Stimulated activated CD8-positive, alpha-beta memory T cell treated with anti-CD3 and anti-CD28 coated beads, Interleukin-15, amount 100 ng/mL, for 48 hours (primary cell): ENCODE measurements at regions not wholly inside any gene's neighbourhood (a gene's known extent, or its start where the extent isn't known, plus 50 kb on each side); places are given as distances from the start of the nearest gene placed in this dataset.

Experiments used
- DNase-seq, 2 donors: peaks; one replicate each; pipeline ENCODE4 v3.0.0-alpha.2; 2020; ENCODE audit warnings: low read depth in 2 of 2

DNA sequence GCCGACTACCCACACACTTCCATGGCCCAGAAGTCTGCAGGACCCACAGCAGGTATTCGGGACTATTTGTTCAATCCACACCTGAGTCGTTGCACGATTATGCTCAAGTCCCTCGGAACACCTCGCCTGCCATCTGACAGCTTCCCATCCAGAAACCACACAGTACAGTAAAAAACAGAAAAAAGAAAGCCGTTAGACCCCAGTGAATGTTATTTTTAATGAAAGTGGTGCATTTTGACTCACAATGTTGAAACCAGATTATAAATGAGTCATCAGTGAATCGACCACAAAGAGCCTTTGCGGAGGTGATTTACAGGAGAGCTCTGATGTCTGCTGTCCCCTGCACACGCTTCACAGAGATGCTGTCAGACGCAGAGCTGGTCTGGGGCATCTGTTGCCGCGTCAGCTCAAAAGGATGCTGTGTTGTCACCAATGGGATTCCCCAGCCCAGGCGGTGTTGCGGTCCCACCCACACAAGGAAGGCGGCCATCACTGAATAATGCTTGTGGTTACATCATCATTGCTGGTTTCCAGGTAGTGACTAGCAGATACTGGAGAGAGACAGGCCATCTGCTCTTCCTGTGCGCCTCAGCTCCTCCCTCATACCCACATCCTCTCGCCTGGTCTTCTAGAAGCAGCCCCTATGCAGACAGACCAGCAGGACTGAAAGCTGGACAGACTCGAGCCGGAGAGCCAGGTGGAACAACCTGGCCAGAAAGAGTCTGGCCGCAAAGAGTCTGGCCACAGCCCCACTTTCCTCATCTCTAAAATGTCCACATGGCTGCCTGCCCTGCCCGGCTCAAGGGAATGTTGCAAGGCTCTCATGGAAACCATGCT is 116.8 kb downstream of the TOMM20 start:
- peak; percentile 95 to 96 for DNase-seq

DNA sequence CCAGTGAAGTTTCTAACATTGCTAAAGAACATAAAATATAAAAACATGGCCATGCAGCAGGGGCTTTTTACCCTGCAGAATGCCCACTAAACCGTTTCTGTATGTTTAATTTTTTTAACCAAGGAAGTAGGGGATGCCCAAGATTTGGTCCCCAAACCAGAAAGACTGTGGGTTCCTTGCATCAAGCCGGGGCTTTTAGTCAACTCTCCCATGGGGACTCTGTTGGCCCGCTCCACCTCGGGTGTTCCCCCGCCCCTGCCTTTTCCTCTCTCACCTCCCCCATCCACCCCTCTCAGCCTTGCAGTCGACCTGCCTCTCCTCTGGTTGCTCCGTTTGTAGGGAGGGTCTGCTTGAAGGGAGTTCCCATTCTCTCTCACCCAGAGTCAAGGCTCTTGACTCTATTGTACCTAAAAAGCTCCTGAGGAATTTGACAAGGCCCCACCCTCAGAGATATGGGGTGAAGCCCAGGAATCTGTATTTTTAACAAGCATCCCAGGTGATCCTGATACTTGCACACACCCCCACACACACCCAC is 117.5 kb downstream of the TOMM20 start:
- peak; percentile 73 to 81 for DNase-seq

DNA sequence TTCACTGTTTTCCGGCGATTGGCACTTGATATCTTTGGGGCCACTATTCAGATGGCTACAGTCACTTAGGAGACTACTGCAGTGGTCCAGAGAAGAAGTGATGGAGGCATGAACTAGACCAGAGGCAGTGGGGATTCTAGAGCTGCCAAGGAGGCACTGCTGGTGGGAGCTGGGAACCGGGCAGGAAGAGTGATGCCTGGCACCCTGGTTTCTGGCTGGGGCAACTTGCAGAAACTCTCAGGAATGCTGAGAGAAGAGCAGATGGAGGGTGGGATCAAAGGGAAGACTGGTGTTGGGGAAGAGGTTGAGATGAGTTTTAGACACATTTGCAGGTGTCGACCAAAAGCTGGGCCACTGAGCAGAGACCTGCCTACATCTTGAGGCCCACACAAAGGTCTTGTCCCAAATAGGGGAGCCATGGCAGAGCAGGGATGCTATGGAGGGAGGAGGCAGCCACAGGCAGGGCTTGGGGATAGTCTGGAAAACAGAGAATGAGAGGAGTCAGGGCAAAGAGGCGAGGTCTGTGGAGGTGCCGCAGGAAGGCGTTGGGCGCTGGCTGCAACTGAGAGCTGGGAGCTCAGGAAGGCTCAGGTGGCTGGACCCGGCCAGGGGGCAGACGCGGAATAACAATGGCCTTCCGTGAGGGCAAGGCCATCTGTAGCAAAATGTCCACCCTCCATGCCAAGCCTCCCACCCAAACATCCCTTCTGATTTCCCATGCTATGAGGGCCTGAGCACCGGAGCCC is 118.9 kb downstream of the TOMM20 start:
- DNase-seq, result no peak

DNA sequence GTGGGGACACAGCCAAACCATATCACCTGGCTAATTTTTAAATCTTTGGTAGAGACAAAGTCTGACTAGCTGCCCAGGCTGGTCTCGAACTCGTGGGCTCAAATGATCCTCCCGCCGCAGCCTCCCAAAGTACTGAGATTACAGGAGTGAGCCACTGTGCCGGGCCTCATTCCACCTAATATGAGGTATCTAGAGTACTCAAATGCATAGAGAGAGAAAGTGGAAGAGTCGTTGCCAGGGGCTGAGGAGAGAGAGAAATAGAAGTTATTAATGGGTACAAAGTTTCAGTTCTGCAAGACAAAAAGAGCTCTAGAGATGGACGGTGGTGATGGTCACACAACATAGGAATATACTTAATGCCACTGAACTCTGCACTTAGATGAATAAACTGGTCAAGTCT is 119.6 kb downstream of the TOMM20 start:
- no peak for DNase-seq

DNA sequence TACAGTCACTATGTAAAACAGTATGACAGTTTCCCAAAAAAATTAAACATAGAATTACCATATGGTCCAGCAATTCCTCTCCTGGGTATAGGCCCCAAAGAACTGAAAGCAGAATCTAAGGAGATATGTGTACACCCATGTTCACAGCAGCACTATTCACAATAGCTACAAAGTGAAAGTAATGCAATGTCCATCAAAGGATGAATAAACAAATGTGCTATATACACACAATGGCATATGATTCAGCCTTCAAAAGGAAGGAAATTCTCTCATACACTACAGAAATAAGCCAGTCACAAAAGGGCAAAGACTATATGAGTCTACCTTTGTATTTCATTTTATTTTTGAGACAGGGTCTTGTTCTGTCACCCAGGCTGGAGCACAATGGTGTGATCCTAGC is 120.4 kb downstream of the TOMM20 start:
- DNase-seq, result no peak

DNA sequence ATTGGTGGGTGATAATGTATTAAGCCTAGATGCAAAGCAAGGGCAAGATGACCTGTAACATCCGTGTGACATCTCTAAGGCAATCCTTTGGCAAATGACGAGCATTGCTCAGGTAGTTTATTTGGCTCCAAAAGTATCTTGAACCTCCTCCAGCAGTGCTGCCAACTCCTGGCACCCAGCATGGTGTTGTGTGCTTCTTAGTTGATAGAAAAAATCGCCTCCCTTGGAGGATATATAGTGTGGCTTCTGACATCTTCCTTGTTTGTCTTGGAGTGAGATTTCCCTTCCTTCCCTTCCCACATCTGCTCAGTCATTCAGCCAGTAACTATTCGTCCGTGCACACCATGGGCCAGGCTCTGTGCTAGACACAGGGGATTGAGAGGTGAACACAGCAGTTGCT is 121.8 kb downstream of the TOMM20 start:
- no peak for DNase-seq

DNA sequence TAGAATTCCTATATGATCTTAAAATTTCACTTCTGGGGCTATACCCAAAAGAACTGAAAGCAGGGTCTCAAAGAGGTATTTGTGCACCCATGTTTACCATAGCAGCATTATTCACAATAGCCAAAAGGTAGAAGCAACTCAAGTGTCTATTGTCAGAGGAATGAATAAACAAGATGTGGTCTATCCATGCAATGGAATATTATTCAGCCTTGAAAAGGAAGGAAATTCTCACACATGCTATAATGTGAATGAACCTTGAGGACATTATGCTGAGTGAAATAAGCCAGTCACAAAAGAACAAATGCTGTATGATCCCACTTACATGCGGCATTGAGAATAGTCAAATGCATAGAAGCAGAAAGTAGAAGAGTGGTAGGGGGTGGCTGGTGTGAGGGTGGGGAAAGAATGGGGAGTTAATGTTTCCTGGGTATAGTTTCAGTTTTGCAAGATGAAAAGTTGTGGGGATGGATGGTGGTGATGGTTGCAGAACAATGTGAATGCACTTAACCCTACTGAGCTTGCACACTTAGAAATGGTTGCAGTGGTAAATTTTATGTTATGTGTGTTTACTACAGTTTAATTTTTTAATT is 122.4 kb downstream of the TOMM20 start:
- no peak for DNase-seq

DNA sequence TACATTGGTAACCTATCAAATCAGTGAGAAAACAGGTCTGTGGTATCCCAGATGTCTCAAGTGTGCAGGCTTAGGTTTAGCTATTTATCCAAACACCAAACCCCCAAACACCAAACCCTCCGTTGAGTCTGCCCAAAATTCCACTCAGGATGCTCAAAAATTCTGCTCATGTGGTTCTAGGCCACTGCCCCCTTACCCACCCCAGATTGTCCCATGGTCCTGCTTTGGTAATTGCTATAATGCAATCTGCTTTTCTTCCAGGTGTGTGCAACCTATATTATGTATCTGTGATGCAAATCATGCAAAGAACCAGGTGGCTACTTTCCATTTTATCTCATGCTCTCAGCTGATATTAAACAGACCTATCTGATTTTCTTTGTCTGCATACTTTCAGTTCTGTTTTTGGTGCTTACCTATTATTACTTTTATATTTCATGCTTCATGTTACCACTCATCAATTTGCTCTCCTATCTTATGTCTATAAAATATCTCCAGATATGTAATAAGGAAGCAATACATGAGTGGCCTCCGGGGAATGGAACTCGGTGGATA is 123.7 kb downstream of the TOMM20 start:
- DNase-seq, result no peak

DNA sequence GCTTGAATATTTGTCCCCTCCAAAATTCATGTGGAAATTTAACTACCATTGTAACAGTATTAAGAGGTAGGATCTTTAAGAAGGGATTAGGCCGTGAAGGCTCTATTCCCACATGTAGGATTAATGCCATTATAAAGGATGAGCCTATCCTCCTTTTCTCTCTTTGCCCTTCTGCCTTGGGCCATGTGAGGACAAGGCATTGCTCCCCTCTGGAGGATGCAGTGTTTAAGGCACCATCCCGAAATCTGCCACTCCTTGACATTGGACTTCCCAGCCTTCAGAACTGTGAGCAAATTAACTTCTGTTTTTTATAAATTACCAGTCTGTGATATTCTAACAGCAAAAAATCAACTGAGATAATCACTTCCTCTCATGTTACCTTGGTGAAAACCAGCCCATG is 124.4 kb downstream of the TOMM20 start:
- DNase-seq, result no peak

DNA sequence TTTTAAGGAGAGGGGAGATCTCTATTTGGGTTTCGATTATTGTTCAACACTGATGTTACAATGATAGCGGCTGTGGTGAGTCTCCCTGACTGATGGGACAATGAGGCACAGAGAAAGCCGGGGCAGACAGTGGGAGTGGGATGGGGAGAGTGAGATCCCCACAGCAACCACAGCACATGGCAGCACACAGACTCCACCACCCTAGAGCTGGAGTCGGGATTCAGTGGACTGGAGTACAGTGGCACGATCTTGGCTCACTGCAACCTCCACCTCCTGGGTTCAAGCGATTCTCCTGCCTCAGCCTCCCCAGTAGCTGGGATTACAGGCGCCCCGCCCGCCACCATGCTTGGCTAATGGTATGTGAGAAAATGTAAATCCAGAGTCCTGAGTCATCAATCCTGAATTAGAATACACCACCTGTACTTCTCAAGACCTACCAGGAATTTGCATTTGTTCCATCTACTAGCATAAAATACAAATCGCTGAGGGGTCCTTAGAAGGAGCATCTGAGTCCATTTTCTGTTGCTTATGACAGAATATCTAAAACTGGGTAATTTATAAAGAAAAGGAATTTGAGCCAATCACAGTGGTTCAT is 125.8 kb downstream of the TOMM20 start:
- DNase-seq, result no peak

DNA sequence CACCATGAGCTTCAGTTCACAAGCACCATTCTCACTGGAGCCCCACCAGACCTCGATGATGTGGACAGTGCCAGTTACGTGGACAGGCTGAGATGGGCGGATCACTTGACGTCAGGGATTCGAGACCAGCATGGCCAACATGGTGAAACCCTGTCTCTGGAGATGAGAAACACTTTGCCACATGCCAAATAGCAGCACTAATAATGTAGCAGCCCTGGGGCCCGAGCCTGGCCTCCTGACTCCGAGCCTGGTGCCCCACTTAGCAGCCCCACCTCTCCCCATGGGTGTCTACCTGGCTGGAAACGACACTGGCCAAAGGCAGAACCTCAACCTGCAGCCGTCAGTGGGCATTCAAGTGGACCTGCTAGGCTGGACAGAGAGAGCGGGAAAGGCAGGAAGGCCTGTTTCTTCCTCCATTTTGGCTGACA is 129.1 kb downstream of the TOMM20 start:
- no peak for DNase-seq

DNA sequence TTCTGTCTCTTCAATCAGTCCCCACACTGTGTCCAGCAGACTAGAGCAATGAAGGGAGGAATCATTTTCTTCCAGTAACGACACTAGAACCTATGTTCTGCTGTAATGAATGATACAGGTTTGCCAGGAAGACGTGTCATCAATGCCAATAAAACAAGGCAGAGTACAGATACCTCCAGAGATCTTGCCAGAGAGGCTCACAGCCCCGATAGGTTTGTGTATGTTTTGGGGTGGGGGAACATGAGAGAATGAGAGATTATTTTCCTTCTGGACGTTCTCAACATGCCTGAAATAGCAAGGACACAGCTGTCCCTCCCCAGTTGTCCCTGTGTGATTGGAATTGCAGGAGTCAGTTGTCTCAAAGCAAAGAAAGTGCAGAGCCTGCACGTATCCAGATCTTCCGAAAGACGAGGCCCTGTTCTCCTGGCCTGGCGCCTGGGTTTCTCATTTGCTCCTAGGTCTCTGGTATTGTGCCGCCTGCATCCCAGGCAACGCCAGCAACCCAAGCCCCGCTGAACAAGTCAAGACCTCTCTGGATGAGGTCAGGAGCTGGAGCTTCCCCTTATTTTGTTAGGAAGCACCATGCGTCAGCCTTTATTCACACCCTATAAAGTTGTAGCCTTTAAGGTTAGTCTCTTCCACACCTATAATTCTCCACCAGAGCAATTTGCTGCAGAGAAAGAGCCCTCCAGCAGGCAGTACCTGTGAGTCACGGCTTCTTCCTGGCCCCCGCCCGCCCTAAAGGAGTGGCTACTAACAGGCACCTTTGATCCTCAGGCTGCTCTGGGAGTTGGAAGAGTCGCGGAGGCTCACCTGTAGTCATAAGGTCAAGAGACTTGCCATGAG is 130.5 kb downstream of the TOMM20 start:
- DNase-seq, result no peak

DNA sequence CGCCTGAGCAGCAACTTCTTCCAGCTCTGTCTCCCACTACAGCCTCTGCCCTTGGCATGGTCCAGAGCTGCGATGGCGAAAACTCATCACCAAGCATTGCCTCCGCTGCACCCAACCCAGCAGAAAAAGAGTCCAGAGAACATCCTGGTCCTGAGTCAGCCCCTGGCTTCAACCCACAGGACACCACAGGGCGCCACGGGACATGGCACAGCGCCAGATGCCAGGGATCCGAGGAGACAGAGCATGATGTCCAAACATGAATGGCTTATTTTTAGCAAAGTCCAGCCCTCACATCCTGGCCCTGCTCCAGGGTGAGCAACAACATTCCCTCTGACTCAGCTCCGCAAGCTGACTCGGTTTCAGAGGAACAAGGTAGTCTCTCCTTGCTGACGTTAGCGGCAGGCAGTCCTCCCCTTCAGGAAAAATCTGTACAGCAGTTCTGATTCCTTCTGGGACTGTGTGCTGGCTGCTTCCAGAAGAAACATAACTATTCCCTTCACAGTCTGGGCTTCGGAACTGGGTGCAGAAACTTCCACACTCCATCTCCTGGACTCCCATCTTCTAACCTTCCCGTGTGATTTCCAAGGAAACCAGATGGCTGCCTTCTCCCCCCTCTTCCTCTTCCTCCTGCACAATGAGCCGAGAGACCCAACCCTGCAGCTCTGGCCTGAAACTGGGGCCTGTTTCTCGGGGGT is 131.3 kb downstream of the TOMM20 start:
- no peak for DNase-seq

DNA sequence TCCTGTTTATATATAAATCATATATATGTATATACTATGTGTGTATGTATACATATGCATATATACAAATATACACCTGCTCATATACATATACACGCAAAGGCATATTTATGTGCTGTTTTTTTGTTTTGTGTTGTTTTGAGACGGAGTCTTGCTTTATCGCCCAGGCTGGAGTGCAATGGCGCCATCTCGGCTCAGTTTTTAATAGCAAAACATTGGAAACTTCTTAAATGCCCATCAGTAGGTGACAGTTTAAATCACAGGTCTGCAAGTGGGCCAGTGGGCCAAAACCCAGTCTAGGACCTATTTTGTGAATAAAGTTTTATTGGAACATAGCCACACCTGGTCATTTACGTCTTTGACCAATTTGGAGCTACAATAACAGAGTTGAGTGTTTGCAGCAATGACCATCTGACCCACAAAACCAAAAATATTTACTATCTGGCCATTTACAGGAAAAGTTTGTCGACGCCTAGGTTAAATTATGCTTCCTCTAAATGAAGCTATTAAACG is 132.3 kb downstream of the TOMM20 start:
- no peak for DNase-seq

DNA sequence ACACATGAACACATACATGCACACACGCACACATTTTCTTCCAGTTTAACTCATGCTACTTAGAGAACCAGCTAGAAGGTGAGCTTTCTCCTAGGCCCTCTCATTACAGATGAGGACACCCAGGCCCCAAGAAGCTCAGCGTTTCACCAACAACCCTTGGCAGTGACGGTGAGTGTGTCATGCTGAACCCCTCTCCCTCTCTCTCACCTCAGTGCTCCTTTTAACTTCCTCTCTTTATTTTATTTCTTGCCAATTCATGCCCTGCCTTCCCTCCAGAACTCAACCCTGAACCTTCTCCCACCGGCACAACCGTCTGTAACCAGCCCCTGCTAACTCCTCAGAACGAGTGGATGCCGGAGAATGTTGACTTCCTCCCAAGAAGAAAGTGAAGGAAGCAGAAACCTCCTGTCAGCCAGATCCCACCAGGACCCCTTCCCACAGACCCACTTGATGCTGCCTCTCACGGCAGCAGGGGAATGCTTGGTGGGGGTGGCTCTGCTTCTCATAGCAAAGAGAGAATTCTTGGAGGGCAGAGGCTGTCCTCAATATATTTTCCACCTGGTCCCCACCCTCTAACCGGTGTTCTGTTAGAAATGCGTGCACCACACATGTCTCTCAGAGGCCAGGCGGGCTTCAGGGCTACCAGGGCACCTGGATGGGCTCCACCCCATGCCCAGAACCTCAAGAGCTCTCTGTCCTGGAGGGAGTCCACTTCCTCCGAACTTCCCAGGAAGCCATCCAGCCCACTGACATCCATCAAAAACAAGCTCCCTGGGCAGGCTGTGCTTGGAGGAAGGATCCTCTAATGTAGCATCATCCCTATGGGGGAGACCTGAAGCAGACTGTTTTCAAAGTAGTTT is 134.0 kb downstream of the TOMM20 start:
- DNase-seq, result no peak

DNA sequence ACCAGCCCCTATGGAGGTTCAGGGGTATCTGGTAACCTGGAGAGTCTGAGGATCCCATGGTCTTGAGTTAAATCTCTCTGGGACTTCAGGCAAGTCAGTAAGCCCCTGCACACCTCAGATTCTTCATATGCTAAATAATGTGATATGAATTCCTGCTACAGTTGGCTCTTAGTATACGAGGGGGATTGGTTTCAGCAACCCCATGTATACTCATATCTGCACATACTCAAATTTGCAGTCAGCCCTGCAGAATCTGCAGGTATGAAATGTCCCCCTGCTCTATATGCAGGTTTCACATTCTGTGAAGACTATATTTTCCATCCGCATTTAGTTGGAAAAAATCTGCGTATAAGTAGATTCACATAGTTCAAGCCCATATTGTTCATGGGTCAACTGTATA is 136.6 kb downstream of the TOMM20 start:
- no peak for DNase-seq

DNA sequence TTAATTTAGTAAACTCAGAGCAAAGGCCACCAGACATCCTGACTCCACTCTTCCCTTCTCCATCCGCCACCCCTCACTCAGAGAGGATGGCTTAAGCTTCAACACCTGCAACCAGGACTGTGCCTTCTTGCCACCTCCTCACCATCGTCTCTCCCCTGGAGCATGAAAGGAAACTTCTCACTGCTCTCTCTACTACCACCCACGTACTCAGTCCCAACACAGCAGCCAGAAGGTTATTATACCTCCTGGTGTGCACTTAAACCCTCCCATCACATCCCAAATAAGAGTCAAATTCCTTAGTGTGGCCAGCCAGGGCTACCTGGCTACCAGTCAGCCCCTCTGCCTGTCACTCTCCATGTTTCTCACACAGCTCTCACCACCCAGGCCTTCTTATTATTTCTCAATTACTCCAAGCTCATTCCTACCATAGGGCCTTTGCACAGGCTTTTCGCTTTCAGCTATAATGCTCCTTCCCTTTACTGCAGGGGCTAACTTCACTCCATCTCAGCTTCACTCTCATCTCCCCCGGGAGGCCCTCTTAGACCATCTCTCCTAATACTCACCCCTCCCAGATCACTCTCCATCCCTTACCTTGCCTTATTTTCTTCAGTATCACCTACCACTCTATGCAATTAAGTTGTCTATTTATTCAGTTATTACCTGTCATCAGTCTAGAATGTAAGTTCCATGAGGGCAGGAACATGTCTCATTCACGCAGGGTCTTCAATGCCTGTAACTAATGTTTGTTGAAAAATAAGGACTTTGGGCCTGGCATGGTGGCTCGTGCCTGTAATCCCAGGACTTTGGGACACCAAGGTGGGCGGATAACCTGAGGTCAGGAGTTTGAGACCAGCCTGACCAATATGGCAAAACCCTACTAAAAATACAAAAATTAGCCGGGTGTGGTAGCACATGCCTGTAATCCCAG is 137.5 kb downstream of the TOMM20 start:
- no peak for DNase-seq

DNA sequence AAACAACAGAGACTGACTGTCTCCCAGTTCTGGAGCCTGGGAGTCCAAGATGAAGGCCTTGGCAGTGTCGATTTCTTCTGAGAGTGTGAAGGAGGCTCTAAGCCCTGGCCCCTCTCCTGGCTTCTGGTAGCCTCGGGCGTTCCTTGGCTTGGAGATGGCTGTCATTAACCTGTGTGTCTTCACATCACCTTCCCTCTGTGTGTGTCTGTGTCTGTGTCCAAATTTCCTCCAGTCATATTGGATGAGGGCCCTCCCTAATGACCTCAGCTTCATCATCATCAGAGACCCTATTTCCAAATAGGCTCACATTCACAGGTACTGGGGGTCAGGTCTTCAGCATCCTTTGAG is 138.3 kb downstream of the TOMM20 start:
- no peak for DNase-seq
